ENCODE measurements at regions not wholly inside any gene's neighbourhood (a gene's known extent, or its start where the extent isn't known, plus 50 kb on each side); places are given as distances from the start of the nearest gene placed in this dataset.

- ATAC-seq (ENCODE audit: insufficient read depth, low FRiP score) (no peak), DNase-seq (no peak)
- H3K36me3 ChIP-seq (ENCODE audit: control insufficient read depth in 4 of 4, insufficient read depth in 4 of 4, low read length in 4 of 4): no peaks in the 10 kb centered on the region
- H3K4me3 ChIP-seq: no peak overlapping the region
- no peak for TF ChIP-seq CTCF (IDR thresholded peaks at IDR 0.05; ENCODE audit: control extremely low read depth, extremely low read depth)
- H3K27ac ChIP-seq (ENCODE audit: low read depth in 1 of 2, low read length in 1 of 2): no peak overlapping the region
- H3K9me3 ChIP-seq (ENCODE audit: control insufficient read depth in 4 of 4, insufficient read depth in 3 of 4, low read length in 3 of 4): no peaks in the 10 kb centered on the region
- 87 to 88% methylated on average over 5 of the region's 5 CpGs for WGBS, 2 donors
- H3K27me3 ChIP-seq (ENCODE audit: control insufficient read depth in 3 of 3, insufficient read depth in 3 of 3, low read length in 2 of 3): no peaks in the 10 kb centered on the region
- no peak overlapping the region for H3K9ac ChIP-seq (ENCODE audit: insufficient read depth in 1 of 2, low read length in 2 of 2)
- H3K4me1 ChIP-seq (ENCODE audit: control insufficient read depth in 5 of 5, insufficient read depth in 5 of 5, low read length in 5 of 5): no peaks in the 10 kb centered on the region
Measured at GRCh38 chr13:24099490-24099889, 61.0 kb upstream of the SPATA13 start.

GRCh38 chr13:24100188-24100587, 60.3 kb upstream of the SPATA13 start:
- H3K9ac ChIP-seq (ENCODE audit: insufficient read depth in 1 of 2, low read length in 2 of 2): no peak overlapping the region
- 86 to 94% methylated on average over 3 of the region's 3 CpGs for WGBS, 2 donors
- ATAC-seq (ENCODE audit: insufficient read depth, low FRiP score): no peak

DNA sequence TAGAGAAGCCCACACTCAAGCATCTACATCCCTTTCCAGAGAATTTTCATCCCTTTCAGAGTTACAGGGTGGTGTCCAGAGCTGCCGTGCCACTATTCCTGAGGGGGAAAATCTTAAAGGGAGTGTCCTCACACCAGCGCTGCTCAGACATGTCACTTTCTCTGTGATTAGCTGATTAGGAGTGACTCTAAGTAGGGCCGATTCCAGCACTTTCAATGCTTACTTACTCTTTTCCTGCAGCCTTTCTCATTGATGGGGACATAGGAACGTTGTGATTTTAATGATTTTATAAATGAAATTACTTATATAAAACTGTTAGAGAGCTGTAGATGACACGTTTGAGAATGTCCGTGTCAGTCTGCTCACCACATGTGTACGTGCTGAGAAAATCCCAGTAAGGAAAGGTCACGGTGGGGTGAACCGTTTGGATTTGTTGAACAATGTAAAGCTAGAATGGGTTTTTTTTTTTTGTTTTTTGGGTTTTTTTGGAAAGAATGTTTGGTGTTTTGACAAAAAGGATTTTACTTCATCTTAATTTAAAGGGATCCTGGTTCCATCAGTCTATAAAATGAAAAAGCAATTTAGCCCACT, 56.6 kb upstream of the SPATA13 start:
- Histone ChIP-seq H3K9ac (ENCODE audit: insufficient read depth in 1 of 2, low read length in 2 of 2) (no peak overlapping the region), H3K4me1 (ENCODE audit: control insufficient read depth in 5 of 5, insufficient read depth in 5 of 5, low read length in 5 of 5) (peaks cover 0 to 6% (median 0%) of the 10 kb centered on the region in 5 donors), H3K36me3 (ENCODE audit: control insufficient read depth in 4 of 4, insufficient read depth in 4 of 4, low read length in 4 of 4) (no peaks in the 10 kb centered on the region), H3K4me3 (no peak overlapping the region), H3K27me3 (ENCODE audit: control insufficient read depth in 3 of 3, insufficient read depth in 3 of 3, low read length in 2 of 3) (no peaks in the 10 kb centered on the region), H3K9me3 (ENCODE audit: control insufficient read depth in 4 of 4, insufficient read depth in 3 of 4, low read length in 3 of 4) (no peaks in the 10 kb centered on the region), H3K27ac (ENCODE audit: low read depth in 1 of 2, low read length in 1 of 2) (no peak overlapping the region)
- TF ChIP-seq CTCF (IDR thresholded peaks at IDR 0.05; ENCODE audit: control extremely low read depth, extremely low read depth): no peak
- DNase-seq (peak in 2 of 3 donors; percentile 40 to 52), ATAC-seq (ENCODE audit: insufficient read depth, low FRiP score) (no peak)
- 65 to 67% methylated on average over 9 of the region's 9 CpGs for WGBS, 2 donors

More at GRCh38 chr13:24100188-24100587, 60.3 kb upstream of the SPATA13 start:
- no peaks in the 10 kb centered on the region for H3K9me3 ChIP-seq (ENCODE audit: control insufficient read depth in 4 of 4, insufficient read depth in 3 of 4, low read length in 3 of 4)
- no peaks in the 10 kb centered on the region for H3K4me1 ChIP-seq (ENCODE audit: control insufficient read depth in 5 of 5, insufficient read depth in 5 of 5, low read length in 5 of 5)
- H3K36me3 ChIP-seq (ENCODE audit: control insufficient read depth in 4 of 4, insufficient read depth in 4 of 4, low read length in 4 of 4): no peaks in the 10 kb centered on the region
- no peak overlapping the region for H3K27ac ChIP-seq (ENCODE audit: low read depth in 1 of 2, low read length in 1 of 2)
- no peaks in the 10 kb centered on the region for H3K27me3 ChIP-seq (ENCODE audit: control insufficient read depth in 3 of 3, insufficient read depth in 3 of 3, low read length in 2 of 3)
- DNase-seq: no peak
- TF ChIP-seq CTCF (IDR thresholded peaks at IDR 0.05; ENCODE audit: control extremely low read depth, extremely low read depth): no peak
- H3K4me3 ChIP-seq: no peak overlapping the region

- H3K36me3 ChIP-seq (ENCODE audit: control insufficient read depth in 4 of 4, insufficient read depth in 4 of 4, low read length in 4 of 4): no peaks in the 10 kb centered on the region
- WGBS, 2 donors: 85 to 92% methylated on average over 2 of the region's 2 CpGs
- H3K4me1 ChIP-seq (ENCODE audit: control insufficient read depth in 5 of 5, insufficient read depth in 5 of 5, low read length in 5 of 5): peaks cover 0 to 6% (median 0%) of the 10 kb centered on the region in 5 donors
- no peak for TF ChIP-seq CTCF (IDR thresholded peaks at IDR 0.05; ENCODE audit: control extremely low read depth, extremely low read depth)
- ATAC-seq (ENCODE audit: insufficient read depth, low FRiP score): no peak
- no peak for DNase-seq
- H3K27ac ChIP-seq (ENCODE audit: low read depth in 1 of 2, low read length in 1 of 2): no peak overlapping the region
- H3K9me3 ChIP-seq (ENCODE audit: control insufficient read depth in 4 of 4, insufficient read depth in 3 of 4, low read length in 3 of 4): no peaks in the 10 kb centered on the region
- H3K9ac ChIP-seq (ENCODE audit: insufficient read depth in 1 of 2, low read length in 2 of 2): no peak overlapping the region
- H3K4me3 ChIP-seq: no peak overlapping the region
- H3K27me3 ChIP-seq (ENCODE audit: control insufficient read depth in 3 of 3, insufficient read depth in 3 of 3, low read length in 2 of 3): no peaks in the 10 kb centered on the region
Measured at GRCh38 chr13:24104723-24105122, 55.8 kb upstream of the SPATA13 start.

Data from lung (tissue), 11 donors.